Medulla oblongata (tissue), 1 donor: ENCODE measurements at regions not wholly inside any gene's neighbourhood (a gene's known extent, or its start where the extent isn't known, plus 50 kb on each side); places are given as distances from the start of the nearest gene placed in this dataset.

Source experiments
- DNase-seq: peaks from one replicate; pipeline ENCODE4 v3.0.0-alpha.2; 2015; ENCODE audit errors: extremely low spot score

DNA sequence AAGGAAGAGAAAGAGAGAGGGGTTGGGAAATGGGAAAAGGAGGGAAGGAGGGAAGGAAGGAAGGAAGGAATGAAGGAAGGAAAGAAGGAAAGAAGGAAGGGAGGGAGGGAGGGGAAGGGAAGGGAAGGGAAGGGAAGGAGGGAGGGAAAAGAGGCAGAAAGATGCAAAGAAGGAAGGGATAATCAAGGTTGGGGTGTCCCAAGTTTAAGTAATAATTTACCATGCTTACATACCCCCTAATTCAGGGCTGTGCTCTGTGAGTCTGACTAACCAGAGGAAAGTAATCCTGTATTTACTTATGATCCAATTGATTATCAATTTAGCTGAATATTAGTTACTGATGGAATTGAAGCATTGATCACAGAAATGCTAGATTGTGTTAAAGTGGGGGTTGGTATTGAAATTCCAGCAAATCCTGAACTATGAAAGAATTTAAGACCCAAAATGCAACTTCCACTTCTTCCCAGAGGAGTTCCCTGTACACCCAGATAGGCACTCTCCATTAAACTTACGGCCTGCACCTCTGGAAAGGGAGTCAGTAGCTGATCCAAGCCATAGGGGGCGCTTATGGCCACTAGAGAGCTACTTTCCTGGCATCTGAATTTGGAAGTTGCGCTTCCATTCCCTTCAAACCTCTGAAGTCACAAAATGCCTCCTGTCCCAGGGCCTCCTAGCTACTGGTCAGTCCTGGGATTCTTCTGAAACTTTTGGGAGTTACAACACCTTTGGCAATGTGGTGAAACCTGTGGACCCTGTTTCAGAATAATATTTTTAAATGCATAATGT is 162.7 kb upstream of the PWP1 start:
- DNase-seq = no peak

DNA sequence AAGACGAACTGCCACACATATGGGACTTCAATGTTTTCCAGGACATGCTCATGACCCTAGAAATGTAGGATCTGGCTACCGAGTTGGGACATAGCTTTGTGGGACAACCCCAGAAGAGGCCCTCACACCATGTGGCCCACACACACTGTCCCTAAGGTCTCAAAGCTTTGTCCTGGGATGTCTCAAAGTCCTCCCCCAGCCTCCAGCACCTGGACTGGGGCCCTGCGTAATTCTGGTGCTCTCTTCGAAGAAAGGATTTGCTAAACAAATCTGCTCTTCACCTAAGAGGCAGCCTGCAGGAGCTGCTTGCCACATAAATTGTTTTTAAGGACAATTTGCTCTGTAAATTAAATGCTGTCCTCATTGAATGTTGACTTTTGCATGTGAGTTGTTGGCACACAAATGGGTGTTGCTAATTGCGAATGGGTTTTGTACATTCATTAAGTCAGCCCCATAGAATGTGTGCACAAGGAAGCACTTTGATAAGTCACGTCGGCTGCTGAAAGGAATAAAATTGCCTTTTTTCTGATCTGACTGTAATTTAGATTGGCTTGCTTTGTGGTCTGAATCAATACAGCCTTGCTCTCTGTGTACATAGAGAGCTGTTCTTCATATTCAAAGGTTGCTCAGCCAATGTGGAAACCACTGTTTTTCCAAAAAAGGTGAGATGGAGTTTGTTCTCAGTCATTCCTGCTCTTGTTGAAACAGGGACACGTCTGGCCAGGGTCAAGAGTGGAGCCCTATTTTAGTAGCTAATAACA is 161.6 kb upstream of the PWP1 start:
- DNase-seq = no peak

DNA sequence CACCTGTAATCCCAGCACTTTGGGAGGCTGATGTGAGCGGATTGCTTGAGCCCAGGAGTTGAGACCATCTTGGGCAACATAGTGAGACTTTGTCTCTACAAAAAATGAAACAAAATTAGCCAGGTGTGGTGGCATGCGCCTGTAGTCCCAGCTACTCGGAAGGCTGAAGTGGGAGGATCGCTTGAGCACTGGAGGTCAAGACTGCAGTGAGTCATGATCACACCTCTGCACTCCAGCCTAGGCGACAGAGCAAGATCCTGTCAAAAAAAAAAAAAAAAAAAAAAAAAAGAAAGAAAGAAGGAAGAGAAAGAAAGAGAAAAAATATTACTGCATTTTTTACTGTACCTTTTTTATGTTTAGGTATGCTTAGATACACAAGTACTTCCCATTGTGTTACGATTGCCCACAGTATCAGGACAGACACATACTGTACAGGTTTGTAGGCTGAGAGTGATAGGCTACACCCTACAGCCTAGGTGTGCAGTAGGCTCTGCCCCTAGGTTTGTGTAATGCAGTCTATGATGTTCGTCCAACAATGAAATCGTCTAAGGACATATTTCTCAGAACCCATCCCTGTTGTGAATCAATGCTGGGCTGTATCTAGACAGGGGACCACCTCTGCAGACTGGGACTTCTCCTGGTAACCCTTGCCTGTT is 160.4 kb upstream of the PWP1 start:
- DNase-seq = no peak

DNA sequence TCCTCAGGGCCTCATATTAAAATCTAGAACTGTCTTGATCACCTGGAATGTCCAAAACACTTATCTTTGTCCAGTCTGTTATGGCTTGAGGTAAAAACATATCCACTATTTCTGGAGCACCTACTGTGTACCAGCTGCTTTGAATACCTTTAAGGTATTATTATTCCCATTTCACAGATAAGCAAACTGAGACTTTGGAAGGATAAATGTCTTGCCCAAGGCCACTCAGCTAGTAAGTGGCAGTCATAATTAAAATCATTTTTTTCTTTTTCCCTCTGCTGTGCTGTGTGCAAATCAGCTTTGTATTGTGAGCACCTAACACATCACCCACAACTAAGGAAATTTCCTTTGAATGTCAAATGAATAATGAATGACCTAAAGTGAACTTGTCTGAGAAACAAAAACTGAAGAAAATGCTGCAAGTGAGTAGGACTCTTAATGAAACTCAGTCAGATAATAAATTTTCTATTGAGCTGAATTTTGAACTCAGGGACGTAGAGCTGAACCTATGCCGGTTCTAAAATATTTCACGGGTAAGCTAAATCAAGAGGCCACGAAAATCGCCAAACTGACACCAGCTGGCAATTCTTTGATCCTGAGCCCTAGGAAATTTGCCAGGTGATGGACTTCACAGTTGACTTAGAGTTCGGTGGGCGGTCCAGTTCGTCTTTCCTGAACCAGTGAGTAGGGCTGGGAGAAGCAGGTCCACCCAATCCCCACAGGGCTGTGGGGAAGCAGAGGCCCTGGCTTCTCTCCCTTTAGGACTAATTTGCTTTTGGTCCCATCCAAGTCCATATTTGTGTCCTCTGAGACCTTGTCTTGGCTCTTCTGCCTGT is 159.7 kb upstream of the PWP1 start:
- no peak for DNase-seq

DNA sequence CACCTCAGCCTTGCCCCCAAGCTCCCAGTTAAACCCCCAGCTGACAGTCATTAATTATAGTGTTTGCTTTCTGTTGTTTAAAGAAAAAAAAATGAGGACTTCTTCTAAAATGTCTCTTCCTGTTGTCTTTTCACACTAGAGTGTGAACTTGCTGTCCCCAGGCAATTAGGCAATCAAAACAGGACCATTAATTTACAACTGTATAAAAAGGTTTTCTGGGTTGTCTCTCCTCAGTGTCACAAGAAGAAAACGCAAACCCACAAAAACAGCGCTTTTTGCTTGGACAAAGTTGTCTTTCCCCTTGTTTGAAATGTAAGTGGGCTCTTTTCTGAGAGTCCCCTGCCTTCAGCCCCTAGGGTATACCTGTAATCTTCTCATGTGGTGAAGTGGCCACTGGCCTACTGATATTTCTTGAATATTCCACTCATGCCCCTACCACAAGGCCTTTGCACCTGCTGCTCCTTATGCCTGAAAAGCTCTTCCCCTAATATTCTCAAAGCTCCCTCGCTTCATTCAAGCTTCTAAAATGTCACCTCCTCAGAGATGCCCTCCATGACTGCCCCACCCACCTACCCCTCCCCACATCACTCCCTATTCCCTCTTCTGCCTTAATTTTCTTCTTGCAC is 158.9 kb upstream of the PWP1 start:
- no peak for DNase-seq

DNA sequence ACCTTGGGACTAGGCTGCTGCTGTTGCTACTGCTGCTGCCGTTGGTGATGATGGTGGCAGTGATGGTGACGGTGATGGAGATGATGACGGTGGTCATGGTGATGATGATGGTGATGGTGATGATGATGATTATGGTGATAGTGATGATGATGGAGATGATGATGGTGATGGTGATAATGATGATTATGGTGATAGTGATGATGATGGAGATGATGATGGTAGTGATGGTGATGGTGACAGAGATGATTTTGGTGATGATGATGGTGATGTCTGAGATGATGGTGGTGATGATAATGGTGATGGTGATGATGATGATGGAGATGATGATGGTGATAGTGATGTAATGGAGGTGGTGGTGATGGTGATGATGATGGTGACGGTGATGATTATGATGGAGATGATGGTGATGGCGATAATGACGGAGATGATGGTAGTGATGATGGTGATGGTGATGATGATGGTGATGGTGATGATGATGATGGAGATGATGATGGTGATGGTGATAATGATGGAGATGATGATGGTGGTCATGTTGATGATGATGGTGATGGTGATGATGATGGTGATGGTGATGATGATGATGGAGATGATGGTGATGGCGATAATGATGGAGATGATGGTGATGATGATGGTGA is 156.8 kb upstream of the PWP1 start:
- no peak for DNase-seq

DNA sequence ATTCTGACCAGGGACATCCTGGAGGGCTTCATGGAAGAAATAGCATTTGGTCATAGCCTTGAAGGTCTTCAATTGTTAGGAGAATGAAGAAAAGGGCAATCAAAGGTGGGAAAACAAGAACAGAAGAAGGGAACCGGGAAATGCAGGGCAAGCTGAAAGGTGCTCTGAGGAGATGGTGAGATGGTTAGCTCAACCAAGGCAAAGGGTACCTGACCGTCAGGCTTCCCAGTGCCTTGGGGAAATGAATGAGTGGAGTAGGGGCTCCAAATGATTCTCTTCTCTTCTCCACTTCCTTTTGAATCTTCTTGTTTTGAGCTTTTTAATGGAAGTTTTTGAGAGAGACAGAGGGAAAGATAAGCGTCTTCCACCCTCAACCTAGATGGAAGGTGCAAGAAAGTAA is 155.6 kb upstream of the PWP1 start:
- no peak for DNase-seq

DNA sequence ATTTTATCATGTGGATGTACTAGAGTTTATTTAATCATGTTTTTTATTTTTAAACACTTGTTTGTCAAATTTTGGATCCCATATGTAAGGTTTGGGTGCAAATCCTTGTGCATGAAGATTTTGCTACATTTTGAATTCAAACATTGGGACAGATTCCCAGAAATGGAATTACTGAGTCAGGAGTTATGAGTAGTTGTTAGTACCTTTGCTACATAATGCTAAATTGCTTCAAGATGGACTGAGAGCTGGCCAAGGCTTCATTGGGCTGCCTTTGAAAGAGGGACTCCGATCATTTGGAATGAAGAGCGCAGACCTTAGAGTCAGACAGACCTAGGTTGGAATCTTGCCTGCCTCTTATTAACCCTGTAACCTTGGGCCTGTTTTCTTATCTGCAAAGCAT is 154.9 kb upstream of the PWP1 start:
- DNase-seq = no peak

DNA sequence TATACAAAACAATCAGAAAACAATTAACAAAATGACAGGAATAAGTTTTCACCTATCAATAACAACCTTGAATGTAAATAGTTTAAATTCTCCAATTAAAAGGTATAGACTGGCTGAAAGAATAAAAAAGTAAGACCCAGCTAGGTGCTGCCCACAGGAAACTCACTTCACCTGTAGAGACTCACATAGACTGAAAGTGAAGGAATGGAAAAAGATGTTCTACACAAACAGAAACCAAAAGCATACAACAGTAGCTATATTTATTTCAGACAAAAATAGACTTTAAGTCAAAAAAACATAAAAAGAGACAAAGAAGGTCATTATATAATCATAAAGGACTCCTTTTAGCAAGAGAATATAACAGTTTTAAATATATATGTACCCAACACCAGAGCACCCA is 152.4 kb upstream of the PWP1 start:
- DNase-seq = no peak

DNA sequence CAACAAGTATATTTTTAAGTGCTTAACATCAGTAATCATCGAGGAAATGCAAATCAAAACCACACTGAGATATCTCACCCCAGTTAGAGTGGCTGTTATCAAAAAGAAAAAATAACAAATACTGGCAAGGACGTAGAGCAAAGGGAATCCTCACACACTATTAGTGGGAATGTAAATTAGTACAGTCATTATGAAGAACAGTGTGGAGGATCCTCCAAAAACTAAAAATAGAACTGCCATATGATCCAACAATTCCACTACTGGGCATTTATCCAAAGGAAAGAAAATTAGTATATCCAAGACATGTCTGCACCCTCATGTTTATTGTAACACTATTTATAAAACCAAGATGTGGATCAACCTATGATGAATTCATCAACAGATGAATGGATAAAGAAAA is 149.0 kb upstream of the PWP1 start:
- no peak for DNase-seq

DNA sequence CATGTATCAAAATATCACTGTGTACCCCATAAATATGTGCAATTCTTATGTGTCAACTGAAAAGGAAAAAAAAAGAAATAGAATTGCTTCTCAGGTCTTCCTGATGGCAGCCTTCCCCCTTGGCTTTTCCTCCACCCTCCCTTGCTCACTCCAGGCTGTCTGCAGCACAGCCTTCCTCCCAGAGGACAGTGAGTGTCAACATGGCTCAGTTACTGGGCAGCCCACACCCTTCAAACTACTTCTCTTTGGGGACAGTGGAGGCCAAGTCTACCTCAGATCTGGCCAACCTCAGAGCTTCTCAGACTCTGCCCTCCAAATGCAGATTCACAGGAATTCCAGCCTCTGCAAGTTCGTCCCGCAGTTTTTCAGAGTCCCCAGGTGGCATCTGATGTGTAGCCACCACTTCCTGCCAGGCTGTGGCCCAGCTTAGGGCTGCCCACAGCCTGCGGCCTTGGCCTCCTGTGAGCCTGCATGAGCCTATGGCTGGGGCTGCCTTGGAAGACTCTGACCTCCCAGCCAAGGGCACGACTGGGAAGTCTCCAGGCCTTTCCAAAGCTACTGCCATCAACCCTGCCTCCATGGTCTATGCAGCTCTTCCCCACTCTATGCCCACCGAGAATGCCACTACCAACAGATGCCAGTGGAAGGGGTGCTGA is 148.0 kb upstream of the PWP1 start:
- DNase-seq = no peak

DNA sequence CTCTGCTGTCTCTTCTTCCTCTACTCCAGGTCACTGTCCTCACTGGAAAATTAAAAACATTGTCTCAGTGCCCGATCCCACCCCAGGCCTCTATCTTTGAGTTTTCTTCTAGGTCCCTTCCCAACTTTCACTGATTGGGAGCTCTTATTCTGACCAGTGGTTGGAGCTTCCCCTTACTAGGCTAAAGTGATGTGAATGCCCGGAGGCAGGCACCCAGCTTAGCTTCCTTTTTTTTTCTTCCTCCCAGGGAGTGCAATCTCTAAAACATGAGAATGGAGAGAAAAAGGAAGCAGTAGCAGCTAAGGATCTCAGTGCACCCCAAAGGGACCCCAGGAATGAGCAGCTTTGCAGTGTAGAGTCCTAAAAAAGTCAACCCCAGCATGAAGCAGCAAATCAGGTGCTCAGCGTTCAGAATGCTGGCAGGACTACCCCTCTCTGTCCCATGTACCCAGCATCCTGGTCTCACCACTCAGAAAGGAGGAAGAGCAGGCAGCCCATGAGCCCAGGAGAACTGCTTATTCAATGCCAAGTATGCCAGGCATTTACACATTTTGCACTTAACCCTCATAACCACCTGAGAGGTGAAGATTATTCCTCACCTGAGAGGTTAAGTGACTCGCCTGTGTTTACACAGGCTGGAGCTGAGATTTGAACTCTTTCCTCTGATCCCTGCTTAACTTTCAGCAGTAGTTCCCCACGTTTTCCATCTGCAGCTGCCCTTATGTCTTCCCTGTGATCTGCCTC is 146.2 kb upstream of the PWP1 start:
- no peak for DNase-seq

DNA sequence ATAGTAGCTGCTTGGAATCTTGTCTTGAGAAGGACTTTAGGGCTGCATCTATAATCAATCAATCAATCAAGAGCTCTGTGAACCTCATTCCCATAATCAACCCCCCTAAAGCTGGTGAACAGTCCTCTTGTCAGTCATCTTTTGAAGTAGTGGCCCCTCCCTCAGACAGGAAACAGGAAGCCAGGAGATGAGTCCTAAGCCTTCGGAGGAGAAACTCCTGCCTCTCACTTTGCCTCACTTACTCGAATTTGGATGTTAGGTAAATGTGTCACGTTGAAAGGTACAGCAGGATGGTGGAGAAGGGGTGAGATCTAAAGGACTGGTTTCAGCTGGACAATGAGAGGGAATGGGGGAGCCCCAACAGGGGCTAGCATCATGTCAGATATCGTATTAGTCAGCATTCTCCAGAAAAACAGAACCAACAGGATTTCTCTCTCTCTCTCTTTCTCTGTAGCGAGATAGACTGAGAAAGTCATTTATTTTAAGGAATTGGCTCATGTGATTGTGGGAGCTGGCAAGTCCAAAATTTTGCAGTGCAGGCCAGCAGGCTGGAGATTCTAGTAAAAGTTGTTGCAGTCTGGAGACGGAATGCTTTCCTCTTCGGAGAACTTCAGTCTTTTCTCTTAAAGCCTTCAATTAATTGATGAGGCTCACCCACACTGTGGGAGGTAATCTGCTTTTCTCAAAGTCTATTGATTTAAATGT is 144.4 kb upstream of the PWP1 start:
- no peak for DNase-seq

DNA sequence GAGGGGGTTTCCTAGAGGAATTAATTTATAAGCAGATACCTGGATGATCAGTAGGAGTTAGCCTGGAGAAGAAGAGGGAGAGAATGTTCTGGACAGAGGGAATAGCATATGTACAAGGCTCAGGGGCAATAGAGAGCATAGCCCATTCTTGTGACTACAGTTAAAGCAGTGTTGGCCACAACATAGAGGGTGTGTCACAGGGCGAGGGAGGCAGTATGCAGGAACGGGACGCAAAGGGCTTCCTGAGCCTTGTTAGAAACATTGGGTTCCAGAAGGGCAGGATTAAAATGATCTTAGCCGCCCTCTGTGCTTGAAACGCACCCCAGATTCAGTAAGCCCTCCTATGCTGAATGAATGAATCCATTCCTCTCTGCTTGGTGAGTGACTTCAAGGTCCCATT is 142.2 kb upstream of the PWP1 start:
- DNase-seq = no peak

DNA sequence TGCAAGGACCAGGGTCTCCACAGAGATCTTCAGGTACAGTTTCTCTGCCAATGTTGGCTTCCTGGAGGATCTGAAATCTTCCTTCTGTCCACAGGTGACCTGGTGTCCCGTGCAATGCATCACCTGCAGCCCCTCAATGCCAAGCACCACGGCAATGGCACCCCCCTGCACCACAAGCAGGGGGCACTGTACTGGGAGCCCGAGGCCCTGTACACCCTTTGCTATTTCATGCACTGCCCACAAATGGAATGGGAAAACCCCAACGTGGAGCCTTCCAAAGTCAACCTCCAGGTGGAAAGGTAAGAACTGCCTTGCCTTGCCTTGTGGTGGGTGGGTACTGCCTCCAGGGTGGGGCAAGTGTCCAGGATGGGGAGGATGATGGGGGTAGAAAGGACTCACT is 141.8 kb upstream of the PWP1 start:
- no peak for DNase-seq

DNA sequence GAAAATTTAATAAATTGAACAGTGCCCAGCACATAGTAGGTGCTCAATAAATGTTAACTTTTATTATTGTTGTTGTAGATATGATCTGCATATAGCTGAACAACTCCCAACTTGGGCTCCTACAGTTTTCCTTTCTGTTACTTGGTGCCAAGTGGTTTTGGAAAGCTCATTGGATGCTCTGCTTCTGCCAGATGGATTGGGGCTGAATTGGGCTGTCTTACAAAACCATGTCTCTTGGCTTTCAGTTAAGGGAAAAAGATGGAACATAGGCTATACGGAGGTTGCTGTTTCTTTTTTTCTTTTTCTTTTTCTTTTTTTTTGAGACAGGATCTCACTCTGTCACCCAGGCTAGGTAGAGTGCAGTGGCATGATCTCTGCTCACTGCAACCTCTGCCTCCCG is 140.7 kb upstream of the PWP1 start:
- DNase-seq = no peak

DNA sequence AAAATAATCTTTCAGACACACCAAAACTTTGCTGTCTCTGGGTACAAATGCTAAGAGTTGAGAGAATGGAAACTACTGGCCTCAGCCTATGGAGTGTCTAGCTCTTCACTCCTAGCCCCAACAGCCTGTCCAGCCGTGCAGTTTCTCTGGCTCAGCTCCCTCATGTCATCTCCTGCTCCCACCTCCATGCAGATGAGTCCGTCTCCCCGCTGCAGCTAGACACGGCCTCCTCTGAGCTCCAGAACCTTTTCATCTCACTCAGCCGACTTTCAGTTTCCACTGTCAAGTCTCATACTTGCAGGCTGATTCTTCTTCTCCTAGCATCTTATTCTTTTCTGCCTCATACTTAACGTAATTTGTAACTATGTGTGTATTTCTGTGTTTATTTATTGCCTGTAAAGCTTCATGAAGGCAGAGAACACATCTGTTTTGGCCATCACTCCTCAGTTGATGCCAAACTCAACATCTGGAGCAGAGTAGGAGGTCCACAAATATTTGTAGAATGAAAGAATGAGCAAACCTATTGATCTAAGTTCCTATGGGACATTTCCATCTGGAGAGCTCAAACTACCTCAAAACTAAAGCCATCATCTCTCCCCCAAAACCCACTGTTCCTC is 139.8 kb upstream of the PWP1 start:
- DNase-seq = no peak

DNA sequence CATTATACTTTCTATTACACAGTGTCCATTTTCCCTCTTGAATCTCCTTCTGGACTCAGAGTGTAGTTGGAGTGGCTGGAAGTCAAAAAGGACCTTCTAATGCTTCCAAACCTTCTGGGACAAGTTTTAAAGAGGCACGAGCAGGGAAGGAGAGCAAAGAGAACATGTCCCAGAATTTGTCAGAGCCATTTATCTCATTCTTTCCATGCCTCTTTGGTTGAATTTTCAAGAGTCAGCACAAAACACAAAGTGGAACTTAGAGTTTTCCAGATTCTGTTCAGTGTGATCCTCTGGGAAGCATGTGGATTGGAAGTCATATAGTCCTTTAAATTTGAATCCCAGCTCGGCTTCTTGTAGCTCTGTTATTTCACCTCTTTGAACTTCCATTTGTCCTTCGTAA is 138.2 kb upstream of the PWP1 start:
- DNase-seq = no peak
